ENCODE measurements at regions not wholly inside any gene's neighbourhood (a gene's known extent, or its start where the extent isn't known, plus 50 kb on each side); places are given as distances from the start of the nearest gene placed in this dataset.

DNA sequence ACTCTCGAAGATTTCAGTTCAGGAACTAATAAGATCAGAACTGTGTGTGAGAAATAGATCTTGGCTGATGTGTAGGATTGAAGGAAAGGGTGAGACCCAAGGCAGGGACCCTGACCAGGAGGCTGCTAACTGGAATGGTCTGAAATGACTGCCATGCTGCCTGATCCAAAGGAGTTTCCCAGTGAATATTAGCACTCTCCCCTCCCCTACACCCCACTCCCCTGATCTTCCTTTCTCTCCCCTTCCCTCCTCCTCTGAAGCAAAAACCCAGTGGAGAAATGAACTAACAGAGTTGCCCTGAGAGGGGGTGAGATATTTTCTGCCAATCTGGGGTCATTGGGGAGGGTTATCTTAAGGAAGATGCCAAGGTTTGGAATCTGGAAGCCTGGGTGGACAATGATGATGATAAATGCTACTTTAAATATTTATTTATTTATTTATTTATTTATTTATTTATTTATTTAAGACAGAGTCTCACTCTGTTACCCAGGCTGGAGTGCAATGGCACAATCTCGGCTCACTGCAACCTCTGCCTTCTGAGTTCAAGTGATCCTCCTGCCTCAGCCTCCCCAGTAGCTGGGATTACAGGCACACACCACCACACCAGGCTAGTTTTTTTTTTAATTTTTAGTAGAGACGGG, 371.0 kb upstream of the CHD6 start:
- no peak for TF ChIP-seq EZH2 (IDR thresholded peaks at IDR 0.05)
- TF ChIP-seq POLR2AphosphoS5 (IDR thresholded peaks at IDR 0.05; ENCODE audit: borderline replicate concordance, low read depth, low read length), result no peak
- TF ChIP-seq FOXP2 (optimal IDR thresholded peaks at IDR 0.05; ENCODE audit: control extremely low read depth, extremely low read length, insufficient read depth), result no peak

Data from SK-N-MC (cell line).